UCSD-AML1 (cell line): ENCODE measurements at regions not wholly inside any gene's neighbourhood (a gene's known extent, or its start where the extent isn't known, plus 50 kb on each side); places are given as distances from the start of the nearest gene placed in this dataset.
A peak's percentile ranks its signal among the peaks of the same experiment; 100 is the strongest.

Experiments
- DNase-seq: peaks from one replicate; lab custom pipeline; 2025; ENCODE audit not compliant: unreplicated experiment; lab: John Stamatoyannopoulos, UW

DNA sequence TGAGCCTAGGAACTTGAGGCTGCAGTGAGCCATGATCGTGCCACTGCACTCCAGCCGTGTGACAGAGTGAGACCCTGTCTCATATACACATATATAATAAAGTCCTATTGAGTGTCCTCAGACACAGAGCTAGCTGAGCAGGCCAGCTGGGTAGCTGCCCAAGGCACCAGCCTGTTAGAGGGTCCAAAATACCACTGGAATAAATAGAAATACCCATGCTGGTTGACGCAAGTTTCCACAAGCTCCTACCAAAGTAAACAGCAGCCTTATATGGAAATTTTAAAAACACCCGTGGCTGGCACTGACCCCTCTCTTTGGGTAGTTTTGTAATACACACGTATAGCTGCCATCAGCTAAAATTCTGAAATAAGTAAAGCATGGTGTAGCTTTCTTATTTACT is 348.6 kb downstream of the BCOR start:
- no peak for DNase-seq

DNA sequence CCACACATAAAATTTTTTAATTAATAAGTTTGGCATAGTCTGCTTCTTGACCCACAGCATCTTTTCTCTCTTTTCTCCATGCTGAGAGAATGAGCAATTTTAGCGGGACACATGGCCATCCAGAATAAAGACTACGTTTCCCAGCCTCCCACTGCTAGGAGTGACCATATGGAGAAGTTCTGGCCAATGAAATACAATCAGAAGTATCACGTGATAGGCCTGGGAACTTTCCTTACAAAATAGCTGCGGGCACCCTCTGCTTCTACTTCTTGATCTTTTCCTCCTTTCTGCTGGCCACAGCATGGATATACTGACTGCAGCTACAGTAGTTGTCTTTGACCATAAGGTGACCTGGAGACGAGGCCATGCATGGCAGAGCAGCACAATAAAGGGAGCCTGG is 348.0 kb downstream of the BCOR start:
- DNase-seq, result no peak

DNA sequence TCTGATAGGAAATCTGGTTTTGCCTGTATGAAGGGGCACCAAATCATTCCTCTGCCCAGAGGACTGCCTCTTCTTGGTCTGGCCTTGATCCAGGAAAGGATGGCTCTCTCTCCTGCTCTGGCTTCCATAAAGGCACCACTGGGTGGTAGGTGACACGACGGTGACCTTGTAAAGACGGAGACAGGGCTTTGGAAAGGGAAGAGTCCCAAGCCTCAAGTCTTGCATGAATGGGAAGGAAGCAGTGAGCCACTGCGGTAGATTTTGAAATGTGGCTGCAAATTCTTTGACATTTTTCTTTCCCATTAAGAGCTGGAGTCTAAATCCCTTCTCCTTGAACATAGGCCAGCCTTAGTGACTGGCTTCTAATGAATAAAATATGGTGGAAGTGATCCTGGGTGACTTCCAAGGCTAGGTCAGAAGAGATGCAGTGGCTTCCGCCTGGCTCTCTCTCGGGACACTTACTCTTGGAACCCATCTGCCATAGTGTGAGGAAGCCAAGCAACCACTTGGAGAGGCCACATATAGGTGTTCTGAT is 347.4 kb downstream of the BCOR start:
- DNase-seq, result no peak

DNA sequence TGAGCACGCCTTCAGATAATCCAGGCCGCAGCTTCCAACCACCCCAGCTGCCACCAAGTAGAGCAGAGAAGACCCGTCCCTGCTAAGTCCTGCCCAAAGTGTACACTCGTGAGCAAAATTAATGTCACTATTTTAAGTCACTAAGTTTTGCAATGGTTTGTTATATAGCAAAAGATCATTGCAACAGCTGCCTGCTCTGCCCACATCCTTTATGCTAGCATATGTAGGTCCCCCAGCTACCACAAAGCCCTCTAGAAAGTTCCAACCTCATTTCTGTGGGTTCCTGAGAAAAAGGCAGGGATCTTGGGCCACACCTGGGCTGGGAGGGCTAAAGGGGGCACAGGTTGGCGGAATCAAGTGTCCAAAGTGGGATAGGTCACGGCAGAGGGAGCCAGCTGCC is 346.9 kb downstream of the BCOR start:
- DNase-seq, result peak; percentile 33

DNA sequence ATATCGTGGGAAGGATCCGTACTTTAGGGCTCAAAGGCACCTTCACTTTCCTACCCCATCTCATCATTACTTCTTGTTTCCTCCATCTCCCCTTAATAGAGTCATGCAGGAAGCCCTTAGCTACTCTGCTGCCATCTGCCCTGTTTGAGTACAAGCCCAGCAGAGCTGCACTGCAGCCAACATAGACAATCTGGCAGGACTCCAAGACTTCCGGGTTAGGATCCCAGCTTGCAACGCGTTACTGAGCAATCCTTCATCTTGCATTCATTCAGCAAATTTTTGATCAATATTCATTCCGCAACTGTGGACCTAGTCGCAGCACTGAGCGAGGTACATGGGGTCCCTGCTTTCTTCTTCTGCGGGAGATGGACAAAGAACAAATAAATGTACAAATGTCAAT is 344.9 kb downstream of the BCOR start:
- no peak for DNase-seq

DNA sequence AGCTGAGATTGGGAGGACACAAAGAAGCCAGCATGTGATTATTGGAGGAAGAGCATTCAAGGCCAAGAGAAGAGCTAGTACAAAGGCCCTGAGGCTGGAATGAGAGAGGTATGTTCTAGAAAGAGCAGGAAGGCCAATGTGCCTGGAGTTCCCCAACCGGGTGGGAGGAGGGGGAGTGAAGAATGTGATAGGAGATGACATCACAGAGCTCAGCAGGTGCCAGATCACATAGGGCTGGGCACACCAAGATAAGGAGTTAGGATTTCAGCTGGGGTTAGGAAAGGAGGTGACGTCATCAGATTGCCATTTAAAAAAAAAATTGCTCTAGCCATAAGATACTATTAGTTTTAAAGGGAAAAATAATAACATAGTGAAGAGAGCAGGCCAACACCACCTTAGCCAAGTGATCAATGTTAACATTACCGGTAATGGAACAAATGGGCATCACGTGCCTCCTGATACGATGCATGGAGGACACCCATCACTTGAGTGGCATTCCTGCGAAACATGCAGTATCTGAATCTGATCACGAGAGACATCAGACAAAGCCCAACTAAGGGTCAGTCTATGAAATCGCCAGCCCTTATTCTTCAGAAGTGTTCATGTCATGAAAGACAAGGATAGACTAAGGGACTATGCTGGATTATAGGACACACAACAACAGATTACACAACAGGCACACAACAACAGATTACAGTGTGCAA is 344.3 kb downstream of the BCOR start:
- DNase-seq, result no peak

DNA sequence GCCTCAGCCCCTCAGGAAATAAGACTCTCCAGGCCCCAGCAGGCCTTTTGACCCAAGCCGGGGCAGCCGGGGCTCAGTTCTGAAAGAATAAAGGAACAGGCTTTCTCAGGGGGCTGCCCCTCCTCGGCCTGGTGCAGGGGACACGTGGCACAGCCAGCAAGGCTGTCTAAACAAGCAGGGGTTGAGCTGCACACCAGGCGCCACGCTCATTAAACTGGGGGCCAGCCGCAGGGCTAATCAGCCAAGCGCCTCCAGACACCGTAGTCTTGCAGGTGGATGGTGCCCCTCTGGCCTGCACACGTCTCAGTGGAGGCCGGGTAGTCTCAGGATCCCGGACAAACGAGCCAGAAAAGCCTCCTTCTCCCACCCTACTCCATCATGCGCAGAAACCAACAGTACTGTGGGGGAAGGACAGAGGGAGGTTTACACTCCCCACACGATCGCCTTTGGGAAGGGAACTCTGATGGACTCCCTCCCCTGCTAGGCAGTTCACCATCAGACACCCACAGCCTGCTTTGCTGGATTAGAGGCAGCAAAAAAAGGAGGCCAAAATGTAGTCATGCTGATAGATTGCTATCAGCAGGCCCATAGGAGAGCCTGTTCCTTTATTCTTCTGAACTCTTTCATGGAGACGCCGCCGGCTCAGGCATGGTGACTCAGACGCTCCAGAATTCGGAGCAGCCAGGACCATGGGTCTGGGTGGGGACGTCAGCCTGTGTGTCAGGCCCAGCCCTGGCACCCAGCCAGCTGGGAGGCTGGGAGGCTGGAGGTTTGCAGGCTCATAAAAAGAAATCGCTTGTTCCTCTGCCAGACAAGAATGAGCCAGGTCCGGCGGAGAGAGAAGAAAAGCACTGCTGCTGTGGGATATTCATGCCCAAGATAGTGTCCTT is 342.4 kb downstream of the BCOR start:
- no peak for DNase-seq

DNA sequence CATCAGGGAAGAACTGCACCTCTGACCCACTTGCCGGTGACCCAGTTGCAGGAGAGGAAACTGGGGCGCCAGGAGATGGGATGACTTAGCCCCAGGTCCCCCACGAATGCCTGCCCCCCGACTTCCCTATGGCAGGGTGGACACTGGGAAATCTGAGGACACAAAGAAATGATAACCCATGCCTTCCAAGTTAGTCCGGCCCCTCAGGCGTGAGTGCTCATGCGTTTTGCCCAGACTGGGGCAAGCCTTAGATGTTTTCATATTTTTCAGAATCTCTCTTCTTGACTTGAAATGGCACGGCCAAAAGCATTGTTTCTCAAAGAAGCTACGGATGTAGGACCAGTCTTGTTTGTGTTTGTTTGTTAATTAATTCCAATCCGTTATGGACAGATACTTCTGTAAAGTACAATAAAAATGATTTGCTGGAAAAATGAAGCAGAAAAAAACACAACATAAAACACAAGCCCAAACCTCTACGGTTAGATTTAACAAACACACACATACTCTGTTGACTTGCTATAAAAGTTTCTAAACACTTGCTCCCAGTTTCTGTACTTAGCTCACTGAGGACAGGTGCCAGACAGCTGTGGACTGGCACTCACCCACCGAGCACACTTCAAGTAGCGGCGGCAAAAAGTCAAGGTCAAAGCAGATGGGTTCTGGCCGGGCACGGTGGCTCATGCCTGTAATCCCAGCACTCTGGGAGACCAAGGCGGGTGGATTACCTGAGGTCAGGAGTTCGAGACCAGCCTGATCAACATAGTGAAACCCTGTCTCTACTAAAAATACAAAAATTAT is 341.5 kb downstream of the BCOR start:
- DNase-seq, result no peak

DNA sequence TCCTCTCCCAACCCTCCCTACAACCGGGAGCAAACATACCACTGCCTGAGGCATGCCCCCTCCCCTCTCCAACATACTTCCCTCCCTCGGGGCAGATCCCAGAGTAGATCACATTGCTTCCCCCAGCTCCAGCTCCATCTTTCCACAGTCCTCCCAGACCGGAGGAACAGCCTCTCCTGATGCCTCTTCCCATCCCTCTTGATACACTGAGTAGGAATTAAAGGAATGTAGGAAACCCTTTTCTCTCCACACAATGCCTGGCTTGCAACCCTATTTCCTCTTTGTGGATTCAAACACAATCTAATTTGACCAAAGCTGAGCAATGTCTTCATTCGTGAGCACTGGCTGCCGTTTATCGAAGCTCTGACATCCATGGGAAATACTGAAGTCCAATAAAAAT is 339.8 kb downstream of the BCOR start:
- DNase-seq, result no peak

DNA sequence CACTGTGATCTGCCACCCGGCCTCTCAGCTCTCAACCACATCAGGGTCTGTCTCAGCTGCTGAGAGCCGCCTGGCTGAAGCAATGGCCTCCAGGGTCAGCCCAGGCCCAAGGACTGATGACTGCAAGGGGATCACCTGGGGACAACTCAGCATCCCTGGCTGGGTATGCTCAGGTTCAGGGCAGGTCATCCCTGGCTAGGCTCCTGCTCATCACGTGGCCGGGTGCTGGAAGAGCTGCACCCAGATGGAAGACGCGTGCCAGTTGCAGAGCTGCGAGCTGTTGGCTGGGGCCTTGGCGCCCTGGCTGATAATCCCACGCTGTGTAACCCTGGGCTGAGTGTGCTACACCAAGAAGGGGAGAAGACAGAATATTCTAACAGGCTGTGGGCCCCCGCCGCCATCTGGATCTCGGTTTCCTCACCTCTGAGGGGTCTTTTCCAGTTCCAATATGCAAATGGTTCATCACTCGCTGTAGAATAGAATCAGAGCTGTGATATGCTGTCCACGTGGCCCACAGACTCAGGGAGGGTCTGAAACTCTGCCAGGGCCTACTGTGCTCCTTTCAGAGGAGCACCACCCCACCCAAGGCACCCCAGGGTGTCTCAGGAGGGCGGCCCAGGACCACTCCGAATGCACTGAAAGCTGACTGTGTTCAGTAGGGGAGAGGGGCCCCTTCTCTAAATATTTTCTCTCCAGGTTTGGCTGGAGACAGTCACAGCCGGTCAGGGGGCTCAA is 338.8 kb downstream of the BCOR start:
- no peak for DNase-seq

DNA sequence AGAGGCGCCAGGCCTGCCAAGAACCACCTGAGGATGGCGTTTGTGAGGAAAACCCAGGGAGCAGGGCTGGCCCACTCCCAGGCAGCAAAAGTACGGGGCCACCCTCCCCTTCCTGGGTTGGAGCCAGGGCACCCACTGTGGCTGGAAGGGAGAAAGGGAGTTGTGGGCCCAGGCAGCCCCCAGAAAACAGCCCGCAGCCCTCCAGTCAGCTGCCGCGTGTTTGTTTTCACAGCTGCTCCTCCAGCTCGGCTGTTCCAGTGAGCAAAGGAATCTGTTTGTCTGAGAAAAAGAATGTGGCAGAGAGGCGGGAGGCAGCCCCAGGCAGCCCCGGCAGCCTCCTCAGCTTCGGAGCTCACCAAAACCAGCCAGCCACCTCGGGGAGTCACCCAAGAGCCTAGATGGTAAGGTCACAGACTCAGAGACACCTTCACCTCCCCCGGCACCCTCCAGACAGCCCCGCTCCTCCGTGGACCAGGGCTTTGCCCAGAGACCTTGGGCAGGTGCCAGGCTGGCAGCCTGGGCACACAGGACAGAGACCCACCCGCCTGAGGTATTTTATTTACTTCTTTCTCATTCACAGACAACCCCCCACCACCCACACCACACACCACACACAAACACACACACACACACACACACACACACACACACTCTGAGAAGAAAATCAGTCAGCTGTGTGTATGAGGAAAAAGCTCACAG is 338.1 kb downstream of the BCOR start:
- no peak for DNase-seq

DNA sequence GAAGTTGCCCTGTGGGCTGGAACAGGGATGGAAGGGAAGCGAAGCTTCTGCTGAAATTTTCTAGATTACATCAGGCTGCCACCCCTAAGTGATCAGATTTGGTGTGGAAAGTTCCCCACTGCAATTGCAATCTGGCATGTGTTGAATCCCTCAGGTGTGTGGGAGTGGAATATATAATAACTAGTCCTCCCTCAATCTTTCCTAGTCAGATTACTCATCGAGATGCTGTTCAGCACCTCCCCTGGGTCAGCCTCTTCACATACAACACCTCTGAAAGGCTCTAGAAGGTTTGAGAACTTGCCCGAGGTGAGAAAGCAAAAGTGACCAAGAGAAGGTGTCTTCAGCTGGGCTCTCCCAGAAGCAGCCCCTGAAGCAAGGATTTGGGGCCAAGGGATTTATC is 336.8 kb downstream of the BCOR start:
- no peak for DNase-seq

DNA sequence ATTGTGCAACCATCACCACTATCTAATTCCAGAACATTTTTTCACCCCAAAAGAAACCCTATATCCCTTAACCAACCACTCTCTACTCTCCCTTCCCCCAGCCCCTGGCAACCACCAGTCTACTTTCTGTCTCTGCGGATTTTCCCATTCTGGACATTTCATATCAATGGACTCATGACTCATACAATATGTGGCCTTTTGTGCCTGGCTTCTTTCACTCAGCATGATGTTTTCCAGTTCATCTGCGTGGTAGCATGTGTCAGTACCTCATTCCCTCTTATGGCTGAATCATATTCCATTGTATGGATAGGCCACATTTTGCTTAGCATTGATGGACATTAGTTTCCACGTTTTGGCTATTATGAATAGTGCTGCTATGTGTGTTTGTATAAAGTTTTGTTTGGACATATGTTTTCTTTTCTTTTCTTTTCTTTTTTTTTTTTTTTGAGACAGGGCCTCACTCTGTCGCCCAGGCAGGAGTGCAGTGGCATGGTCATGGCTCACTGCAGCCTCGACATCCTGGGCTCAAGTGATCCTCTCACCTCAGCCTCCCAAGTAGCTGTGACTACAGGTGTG is 335.4 kb downstream of the BCOR start:
- no peak for DNase-seq

DNA sequence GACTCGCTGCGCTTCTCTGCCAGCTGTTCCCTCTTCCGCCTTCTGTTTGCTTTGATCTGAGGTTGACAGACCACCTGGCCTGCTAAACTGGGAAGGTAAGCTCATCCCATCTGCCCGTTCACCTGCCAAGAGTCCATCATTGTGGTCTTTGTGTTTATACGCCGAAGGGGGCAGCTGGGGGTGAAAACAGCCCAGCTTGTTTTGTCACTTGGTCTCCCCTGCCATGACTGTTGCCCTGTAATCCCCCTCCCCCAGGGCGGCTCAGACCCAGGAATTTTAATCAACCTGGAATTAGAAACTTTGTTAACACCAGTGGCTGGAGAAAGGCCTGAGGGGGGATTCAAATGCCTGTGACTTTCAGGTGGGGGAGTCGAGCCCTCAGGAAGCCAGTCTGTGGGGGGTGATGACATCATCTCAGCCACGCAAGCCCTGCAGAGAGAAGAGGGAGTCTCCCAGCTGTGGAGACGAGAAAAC is 333.3 kb downstream of the BCOR start:
- DNase-seq, result no peak

DNA sequence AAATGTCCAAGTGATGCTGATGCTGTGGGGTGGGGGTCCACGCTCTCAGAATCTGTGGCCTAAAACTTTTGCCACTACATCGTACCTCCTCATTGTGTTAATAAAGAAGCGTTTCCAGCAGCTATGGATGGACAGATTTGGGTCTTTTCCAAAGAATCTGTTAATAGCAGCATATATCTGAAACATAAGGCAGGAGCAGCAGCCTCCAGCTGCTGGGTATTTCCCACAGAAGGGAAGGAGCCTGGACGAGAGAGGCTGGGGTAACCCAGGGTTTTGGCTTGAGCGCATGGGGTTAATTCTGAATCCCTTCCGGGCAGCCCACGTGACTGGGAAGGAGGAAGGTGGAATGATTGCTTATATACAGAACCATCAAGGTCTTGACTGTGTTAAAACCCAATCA is 332.4 kb downstream of the BCOR start:
- DNase-seq, result no peak

DNA sequence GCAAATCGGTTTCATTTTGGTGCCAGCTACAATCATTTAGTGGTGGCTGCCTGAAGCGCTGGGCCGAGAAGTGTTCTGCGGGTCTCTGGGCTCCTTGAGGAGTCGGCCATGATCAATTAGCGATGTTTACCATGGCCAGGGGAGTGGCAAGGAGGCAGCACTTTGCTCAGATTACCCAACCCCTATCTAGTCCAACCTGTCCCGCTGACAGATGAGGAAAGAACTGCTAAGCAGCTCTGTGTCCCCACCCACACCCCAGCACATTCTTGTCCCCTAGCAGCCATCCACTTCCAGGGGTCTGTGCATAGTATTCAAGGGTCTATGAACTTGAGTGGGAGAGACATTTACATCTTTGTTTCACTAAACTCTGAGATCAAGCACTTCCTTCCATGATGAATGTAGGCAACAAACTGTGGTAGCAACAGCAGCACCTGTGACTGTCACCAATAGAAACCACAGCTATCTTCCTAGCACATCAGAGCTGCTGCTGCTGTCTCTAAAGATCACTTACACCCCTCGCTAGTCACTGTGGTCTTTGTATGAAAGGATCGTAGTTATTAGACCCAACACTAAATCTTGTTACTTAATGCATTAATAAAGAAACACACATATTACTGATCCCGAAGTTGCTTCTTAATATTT is 331.6 kb downstream of the BCOR start:
- no peak for DNase-seq

DNA sequence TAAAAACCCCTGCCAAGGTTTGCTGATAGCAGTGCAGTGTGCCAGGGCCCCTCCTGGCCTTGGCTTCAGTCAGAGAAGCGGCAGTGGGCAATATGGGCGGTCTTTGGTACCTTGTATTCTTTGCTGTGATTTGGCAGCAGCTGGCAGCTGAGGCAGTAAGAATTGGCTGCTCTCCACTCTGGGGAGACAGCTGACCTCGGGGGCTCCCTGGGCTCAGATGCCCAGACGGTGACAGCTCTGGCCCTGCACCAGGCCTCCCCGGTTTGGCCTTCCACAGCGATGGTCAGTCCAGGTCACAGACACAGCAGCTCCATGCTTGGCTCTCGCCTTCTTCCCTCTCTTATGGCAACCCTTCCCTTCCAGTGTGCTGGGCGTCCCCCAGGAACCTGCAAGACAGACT is 330.9 kb downstream of the BCOR start:
- DNase-seq, result no peak

DNA sequence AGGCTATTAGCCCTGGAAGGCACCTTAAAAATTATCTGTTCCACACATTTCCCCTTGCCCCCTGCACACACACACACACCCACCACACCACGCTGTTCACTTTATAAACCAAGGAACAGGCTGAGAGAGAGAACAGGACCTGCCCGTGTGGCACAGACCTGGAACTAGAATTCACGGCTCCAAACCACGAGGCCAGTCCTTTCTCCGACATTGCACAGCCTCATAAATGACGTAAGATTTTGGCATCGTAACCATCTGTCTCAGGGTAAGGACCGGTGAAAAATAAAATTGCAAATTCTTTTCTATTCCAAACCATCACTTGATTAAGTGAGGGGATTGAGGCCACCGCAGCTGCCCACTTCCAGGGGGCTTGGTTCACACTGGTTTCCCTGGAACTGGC is 330.3 kb downstream of the BCOR start:
- no peak for DNase-seq

DNA sequence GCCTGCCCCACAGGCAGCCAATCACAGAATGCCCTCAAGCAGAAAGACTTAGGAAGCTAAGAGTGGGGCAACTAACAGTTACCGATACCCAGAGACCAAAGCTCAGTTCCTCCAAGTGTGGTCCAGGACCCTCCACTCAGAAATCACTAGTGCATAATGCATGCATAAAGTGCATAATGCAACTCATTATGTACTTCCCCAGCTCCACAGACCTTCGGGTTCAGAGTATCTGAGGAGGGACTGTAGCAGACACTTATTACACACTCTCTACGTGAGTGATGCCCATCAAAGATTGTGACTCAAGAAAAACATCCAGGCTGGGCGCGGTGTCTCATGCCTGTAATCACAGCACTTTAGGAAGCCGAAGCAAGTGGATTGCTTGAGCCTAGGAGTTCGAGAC is 328.0 kb downstream of the BCOR start:
- DNase-seq, result no peak
